ENCODE measurements at regions not wholly inside any gene's neighbourhood (a gene's known extent, or its start where the extent isn't known, plus 50 kb on each side); places are given as distances from the start of the nearest gene placed in this dataset.

DNA sequence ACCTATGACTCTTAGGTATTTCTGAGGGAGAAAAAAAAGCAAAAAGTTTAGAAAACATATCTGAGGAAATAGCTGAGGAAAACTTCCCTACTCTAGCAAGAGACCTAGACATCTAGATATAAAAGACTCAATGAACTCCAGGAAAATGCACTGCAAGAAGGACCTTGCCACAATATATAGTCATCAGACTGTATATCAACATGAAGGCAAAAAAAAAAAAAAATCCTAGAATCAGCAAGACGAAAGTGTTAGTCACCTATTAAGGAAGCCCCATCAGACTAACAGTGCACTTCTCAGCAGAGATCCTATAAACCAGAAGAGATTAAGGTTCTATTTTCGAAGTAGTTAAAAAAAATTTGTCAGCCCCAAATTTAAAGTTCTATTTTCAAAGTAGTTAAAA lies 166.2 kb downstream of the TMEM38B start:
- no peaks in the 10 kb centered on the region for H3K36me3 Mint-ChIP-seq
- no peak overlapping the region for H3K9ac ChIP-seq
- no peaks in the 10 kb centered on the region for H3K27me3 Mint-ChIP-seq (ENCODE audit: insufficient read depth, low read depth)
- no peaks in the 10 kb centered on the region for H3F3A ChIP-seq (ENCODE audit: low read depth)
- no peak for DNase-seq (ENCODE audit: low spot score)
- TF ChIP-seq, protein P1, sequence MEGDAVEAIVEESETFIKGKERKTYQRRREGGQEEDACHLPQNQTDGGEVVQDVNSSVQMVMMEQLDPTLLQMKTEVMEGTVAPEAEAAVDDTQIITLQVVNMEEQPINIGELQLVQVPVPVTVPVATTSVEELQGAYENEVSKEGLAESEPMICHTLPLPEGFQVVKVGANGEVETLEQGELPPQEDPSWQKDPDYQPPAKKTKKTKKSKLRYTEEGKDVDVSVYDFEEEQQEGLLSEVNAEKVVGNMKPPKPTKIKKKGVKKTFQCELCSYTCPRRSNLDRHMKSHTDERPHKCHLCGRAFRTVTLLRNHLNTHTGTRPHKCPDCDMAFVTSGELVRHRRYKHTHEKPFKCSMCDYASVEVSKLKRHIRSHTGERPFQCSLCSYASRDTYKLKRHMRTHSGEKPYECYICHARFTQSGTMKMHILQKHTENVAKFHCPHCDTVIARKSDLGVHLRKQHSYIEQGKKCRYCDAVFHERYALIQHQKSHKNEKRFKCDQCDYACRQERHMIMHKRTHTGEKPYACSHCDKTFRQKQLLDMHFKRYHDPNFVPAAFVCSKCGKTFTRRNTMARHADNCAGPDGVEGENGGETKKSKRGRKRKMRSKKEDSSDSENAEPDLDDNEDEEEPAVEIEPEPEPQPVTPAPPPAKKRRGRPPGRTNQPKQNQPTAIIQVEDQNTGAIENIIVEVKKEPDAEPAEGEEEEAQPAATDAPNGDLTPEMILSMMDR (IDR thresholded peaks at IDR 0.05) = no peak
- TF ChIP-seq EZH2phosphoT487 (IDR thresholded peaks at IDR 0.05) = no peak
- H3K9me3 Mint-ChIP-seq = no peaks in the 10 kb centered on the region
- H3K4me2 ChIP-seq = no peak overlapping the region
- no peaks in the 10 kb centered on the region for H3K4me1 Mint-ChIP-seq
- no peak overlapping the region for H3K4me3 ChIP-seq
- no peaks in the 10 kb centered on the region for H3K27me3 ChIP-seq
- no peak overlapping the region for H3K27ac Mint-ChIP-seq
- H3K36me3 ChIP-seq = no peaks in the 10 kb centered on the region
- H3K9me3 ChIP-seq (ENCODE audit: low read depth) = no peaks in the 10 kb centered on the region
- H3K4me3 Mint-ChIP-seq = no peak overlapping the region
- no peaks in the 10 kb centered on the region for H3K4me1 ChIP-seq
- no peak overlapping the region for H2AFZ ChIP-seq (replicated peaks)
- H3K27ac ChIP-seq = no peak overlapping the region
- H3K79me2 ChIP-seq (ENCODE audit: low read depth) = no peaks in the 10 kb centered on the region
- no peaks in the 10 kb centered on the region for H4K20me1 ChIP-seq (ENCODE audit: low read depth)

DNA sequence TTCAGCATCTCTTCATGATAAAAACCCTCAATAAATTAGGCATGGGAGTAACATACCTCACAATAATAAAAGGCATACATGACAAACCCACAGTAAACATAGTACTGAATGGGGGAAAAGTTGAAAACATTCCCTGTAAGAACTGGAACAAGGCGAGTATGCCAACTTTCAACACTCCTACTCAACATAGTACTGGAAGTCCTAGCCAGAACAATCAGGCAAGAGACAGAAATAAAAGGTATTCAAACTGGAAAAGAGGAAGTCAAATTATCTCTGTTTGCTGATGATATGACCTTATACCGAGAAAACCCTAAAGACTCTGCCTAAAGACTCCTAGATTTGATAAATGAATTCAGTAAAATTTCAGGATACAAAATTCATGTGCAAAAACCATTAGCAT lies 167.6 kb downstream of the TMEM38B start:
- H3K36me3 ChIP-seq = no peaks in the 10 kb centered on the region
- H3K4me3 ChIP-seq = no peak overlapping the region
- H3K9me3 ChIP-seq (ENCODE audit: low read depth) = no peaks in the 10 kb centered on the region
- TF ChIP-seq EZH2 (IDR thresholded peaks at IDR 0.05) (no peak), EZH2phosphoT487 (IDR thresholded peaks at IDR 0.05) (no peak)
- TF ChIP-seq, protein P1 (IDR thresholded peaks at IDR 0.05) = no peak
- H4K20me1 ChIP-seq (ENCODE audit: low read depth) = no peaks in the 10 kb centered on the region
- H3F3A ChIP-seq (ENCODE audit: low read depth) = no peaks in the 10 kb centered on the region
- Mint-ChIP-seq H3K27me3 (ENCODE audit: insufficient read depth, low read depth) (no peaks in the 10 kb centered on the region), H3K36me3 (no peaks in the 10 kb centered on the region), H3K9me3 (no peaks in the 10 kb centered on the region), H3K27ac (no peak overlapping the region), H3K4me1 (no peaks in the 10 kb centered on the region), H3K4me3 (no peak overlapping the region)
- H3K4me1 ChIP-seq = no peaks in the 10 kb centered on the region
- no peak overlapping the region for H3K4me2 ChIP-seq
- no peaks in the 10 kb centered on the region for H3K27me3 ChIP-seq
- H3K79me2 ChIP-seq (ENCODE audit: low read depth) = no peaks in the 10 kb centered on the region
- no peak overlapping the region for H2AFZ ChIP-seq (replicated peaks)
- DNase-seq (ENCODE audit: low spot score) = no peak
- H3K27ac ChIP-seq = no peak overlapping the region
- no peak overlapping the region for H3K9ac ChIP-seq

- H3K27me3 ChIP-seq = no peaks in the 10 kb centered on the region
- TF ChIP-seq, protein P1 (IDR thresholded peaks at IDR 0.05) = no peak
- no peak for TF ChIP-seq EZH2phosphoT487 (IDR thresholded peaks at IDR 0.05)
- no peak for TF ChIP-seq EZH2 (IDR thresholded peaks at IDR 0.05)
- no peak overlapping the region for H2AFZ ChIP-seq (replicated peaks)
- Mint-ChIP-seq H3K27ac (peak overlapping the region; percentile 36), H3K4me3 (no peak overlapping the region), H3K36me3 (no peaks in the 10 kb centered on the region), H3K27me3 (ENCODE audit: insufficient read depth, low read depth) (no peaks in the 10 kb centered on the region), H3K9me3 (no peaks in the 10 kb centered on the region), H3K4me1 (no peaks in the 10 kb centered on the region)
- H3K4me2 ChIP-seq = no peak overlapping the region
- H4K20me1 ChIP-seq (ENCODE audit: low read depth) = no peaks in the 10 kb centered on the region
- no peaks in the 10 kb centered on the region for H3K4me1 ChIP-seq
- H3K9me3 ChIP-seq (ENCODE audit: low read depth) = no peaks in the 10 kb centered on the region
- H3K9ac ChIP-seq = no peak overlapping the region
- no peak overlapping the region for H3K27ac ChIP-seq
- DNase-seq (ENCODE audit: low spot score) = no peak
- H3K4me3 ChIP-seq = no peak overlapping the region
- no peaks in the 10 kb centered on the region for H3F3A ChIP-seq (ENCODE audit: low read depth)
- no peaks in the 10 kb centered on the region for H3K36me3 ChIP-seq
- H3K79me2 ChIP-seq (ENCODE audit: low read depth) = no peaks in the 10 kb centered on the region
These were observed 170.0 kb downstream of the TMEM38B start for GRCh38 chr9:105864248-105864898.

Measured in neural progenitor cell (in vitro differentiated cells).